ENCODE measurements at regions not wholly inside any gene's neighbourhood (a gene's known extent, or its start where the extent isn't known, plus 50 kb on each side); places are given as distances from the start of the nearest gene placed in this dataset.

DNA sequence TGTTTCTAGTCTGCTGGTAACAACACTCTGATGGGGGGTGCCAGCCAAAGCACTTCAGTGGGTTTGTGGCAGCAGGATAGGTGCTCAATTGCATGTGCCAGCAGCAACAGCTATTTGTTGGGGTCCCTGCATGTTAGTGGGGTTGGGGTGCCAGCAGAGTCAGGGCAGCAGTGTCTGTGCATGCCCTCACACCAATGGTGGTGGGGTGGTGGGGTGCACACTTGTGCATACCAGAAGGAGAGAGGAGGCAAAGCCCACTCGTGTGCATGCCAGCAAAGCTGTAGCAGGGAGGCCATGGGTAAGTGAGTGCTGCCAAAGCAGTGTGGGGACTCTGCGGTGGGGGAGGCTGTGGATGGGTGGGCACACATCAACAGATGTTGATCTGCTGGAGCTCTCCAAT lies 232.2 kb downstream of the GABRG2 start:
- no CpG with 5 or more reads among the region's 2 CpGs for WGBS, 2 experiments (ENCODE audit: extremely low coverage in 2 of 2, insufficient read length in 1 of 2)
- TF ChIP-seq MAFK (IDR thresholded peaks at IDR 0.05; ENCODE audit: low read depth, low read length) (no peak), RAD21 (IDR thresholded peaks at IDR 0.05; ENCODE audit: low read length) (no peak), BHLHE40 (IDR thresholded peaks at IDR 0.05; ENCODE audit: low read depth, low read length) (no peak), MAZ (IDR thresholded peaks at IDR 0.05; ENCODE audit: borderline replicate concordance, low read depth, low read length) (no peak), POLR2A (IDR thresholded peaks at IDR 0.05; ENCODE audit: low read depth, low read length) (no peak), SMC3 (IDR thresholded peaks at IDR 0.05; ENCODE audit: low read depth, low read length) (no peak), MXI1 (IDR thresholded peaks at IDR 0.05; ENCODE audit: borderline replicate concordance, low read depth, low read length) (no peak), FOS (IDR thresholded peaks at IDR 0.05; ENCODE audit: low read depth, low read length) (no peak), NFE2L2 (IDR thresholded peaks at IDR 0.05; ENCODE audit: low read depth, low read length) (no peak), RFX5 (IDR thresholded peaks at IDR 0.05; ENCODE audit: low read depth, low read length) (no peak), CEBPB (IDR thresholded peaks at IDR 0.05; ENCODE audit: low read depth, low read length) (no peak), RCOR1 (IDR thresholded peaks at IDR 0.05; ENCODE audit: insufficient replicate concordance, low read length) (no peak), CHD1 (IDR thresholded peaks at IDR 0.05; ENCODE audit: low read depth, low read length) (no peak)
- TF ChIP-seq, protein P1, sequence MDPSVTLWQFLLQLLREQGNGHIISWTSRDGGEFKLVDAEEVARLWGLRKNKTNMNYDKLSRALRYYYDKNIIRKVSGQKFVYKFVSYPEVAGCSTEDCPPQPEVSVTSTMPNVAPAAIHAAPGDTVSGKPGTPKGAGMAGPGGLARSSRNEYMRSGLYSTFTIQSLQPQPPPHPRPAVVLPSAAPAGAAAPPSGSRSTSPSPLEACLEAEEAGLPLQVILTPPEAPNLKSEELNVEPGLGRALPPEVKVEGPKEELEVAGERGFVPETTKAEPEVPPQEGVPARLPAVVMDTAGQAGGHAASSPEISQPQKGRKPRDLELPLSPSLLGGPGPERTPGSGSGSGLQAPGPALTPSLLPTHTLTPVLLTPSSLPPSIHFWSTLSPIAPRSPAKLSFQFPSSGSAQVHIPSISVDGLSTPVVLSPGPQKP (IDR thresholded peaks at IDR 0.05; ENCODE audit: borderline replicate concordance, low read depth, low read length), result no peak
- TF ChIP-seq, protein P2, sequence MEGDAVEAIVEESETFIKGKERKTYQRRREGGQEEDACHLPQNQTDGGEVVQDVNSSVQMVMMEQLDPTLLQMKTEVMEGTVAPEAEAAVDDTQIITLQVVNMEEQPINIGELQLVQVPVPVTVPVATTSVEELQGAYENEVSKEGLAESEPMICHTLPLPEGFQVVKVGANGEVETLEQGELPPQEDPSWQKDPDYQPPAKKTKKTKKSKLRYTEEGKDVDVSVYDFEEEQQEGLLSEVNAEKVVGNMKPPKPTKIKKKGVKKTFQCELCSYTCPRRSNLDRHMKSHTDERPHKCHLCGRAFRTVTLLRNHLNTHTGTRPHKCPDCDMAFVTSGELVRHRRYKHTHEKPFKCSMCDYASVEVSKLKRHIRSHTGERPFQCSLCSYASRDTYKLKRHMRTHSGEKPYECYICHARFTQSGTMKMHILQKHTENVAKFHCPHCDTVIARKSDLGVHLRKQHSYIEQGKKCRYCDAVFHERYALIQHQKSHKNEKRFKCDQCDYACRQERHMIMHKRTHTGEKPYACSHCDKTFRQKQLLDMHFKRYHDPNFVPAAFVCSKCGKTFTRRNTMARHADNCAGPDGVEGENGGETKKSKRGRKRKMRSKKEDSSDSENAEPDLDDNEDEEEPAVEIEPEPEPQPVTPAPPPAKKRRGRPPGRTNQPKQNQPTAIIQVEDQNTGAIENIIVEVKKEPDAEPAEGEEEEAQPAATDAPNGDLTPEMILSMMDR (conservative IDR thresholded peaks at IDR 0.05; ENCODE audit: low read depth, low read length), result no peak
- TF ChIP-seq, protein P3, sequence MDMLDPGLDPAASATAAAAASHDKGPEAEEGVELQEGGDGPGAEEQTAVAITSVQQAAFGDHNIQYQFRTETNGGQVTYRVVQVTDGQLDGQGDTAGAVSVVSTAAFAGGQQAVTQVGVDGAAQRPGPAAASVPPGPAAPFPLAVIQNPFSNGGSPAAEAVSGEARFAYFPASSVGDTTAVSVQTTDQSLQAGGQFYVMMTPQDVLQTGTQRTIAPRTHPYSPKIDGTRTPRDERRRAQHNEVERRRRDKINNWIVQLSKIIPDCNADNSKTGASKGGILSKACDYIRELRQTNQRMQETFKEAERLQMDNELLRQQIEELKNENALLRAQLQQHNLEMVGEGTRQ (IDR thresholded peaks at IDR 0.05; ENCODE audit: low read depth, low read length), result no peak
- dilution Hi-C loops (cut with HindIII; ENCODE audit: low sequenced_read_pairs, unreplicated experiment) (no loop called here), intact Hi-C loops (cut with micrococcal nuclease) (no loop called here), in situ Hi-C loops (cut with MboI; ENCODE audit: low sequenced_read_pairs) (no loop called here)
- DNase-seq (no peak), ATAC-seq (ENCODE audit: low read depth) (no peak)
- POLR2A ChIA-PET (ENCODE audit: unreplicated experiment), result no interaction called here
- H3K27ac ChIP-seq (ENCODE audit: insufficient read depth, low read length), result no peak overlapping the region
- H2AK5ac ChIP-seq (ENCODE audit: low read depth, low read length), result no peak overlapping the region
- H3K4me3 ChIP-seq (ENCODE audit: insufficient read depth, low read depth, low read length), result no peak overlapping the region
- H3K4me1 ChIP-seq (ENCODE audit: control insufficient read depth, insufficient read depth, low read length), result no peaks in the 10 kb centered on the region
- no peaks in the 10 kb centered on the region for H4K20me1 ChIP-seq (ENCODE audit: insufficient read depth, low read length)
- no peak overlapping the region for H2AK9ac ChIP-seq (replicated peaks; ENCODE audit: low read depth, low read length, poor library complexity)
- H2BK15ac ChIP-seq (ENCODE audit: low read depth, low read length), result no peak overlapping the region
- H3K9me3 ChIP-seq (ENCODE audit: control insufficient read depth, insufficient read depth, low read length), result peaks cover 12% of the 10 kb centered on the region; the same call in 1 of the 2 replicates
- no peaks in the 10 kb centered on the region for H3K36me3 ChIP-seq (ENCODE audit: control insufficient read depth, insufficient read depth, low read length)
- H4K5ac ChIP-seq (ENCODE audit: low read depth, low read length), result no peak overlapping the region
- CTCF ChIA-PET, result no interaction called here
- H3K4me2 ChIP-seq (ENCODE audit: low read depth, low read length), result no peak overlapping the region
- H4K91ac ChIP-seq (ENCODE audit: insufficient read depth, low read depth, low read length), result no peak overlapping the region
- no peak overlapping the region for H3K9ac ChIP-seq (ENCODE audit: low read depth, low read length)
- no peak overlapping the region for H2BK5ac ChIP-seq (ENCODE audit: low read depth, low read length, poor library complexity, severe bottlenecking)
- BruUV-seq (replicated peaks), result no TSS peak
- no peak overlapping the region for H4K8ac ChIP-seq (ENCODE audit: low read depth in 2 of 2, low read length in 2 of 2)
- H3K14ac ChIP-seq (replicated peaks; ENCODE audit: low read depth, low read length), result no peak overlapping the region
- no peaks in the 10 kb centered on the region for H3K79me1 ChIP-seq (ENCODE audit: low read depth in 1 of 2, low read length in 2 of 2)
- H2BK120ac ChIP-seq (ENCODE audit: low read depth, low read length), result no peak overlapping the region
- H3K4ac ChIP-seq (ENCODE audit: low read depth, low read length), result no peak overlapping the region
- H3K9me1 ChIP-seq (ENCODE audit: insufficient read depth, low read length), result no peaks in the 10 kb centered on the region
- no peaks in the 10 kb centered on the region for H3K27me3 ChIP-seq (ENCODE audit: control insufficient read depth, insufficient read depth, low read length)
- H3K56ac ChIP-seq (ENCODE audit: extremely low read depth, insufficient read depth, low read length), result no peak overlapping the region
- no peak overlapping the region for H3K18ac ChIP-seq (ENCODE audit: low read depth, low read length)
- no peak overlapping the region for H3K23ac ChIP-seq (ENCODE audit: low read depth, low read length)
- no peak overlapping the region for H2BK20ac ChIP-seq (ENCODE audit: low read depth, low read length)
- no peak overlapping the region for H2AFZ ChIP-seq (replicated peaks; ENCODE audit: low read length, poor library complexity)

Measured in IMR-90 (cell line).